ENCODE measurements at regions not wholly inside any gene's neighbourhood (a gene's known extent, or its start where the extent isn't known, plus 50 kb on each side); places are given as distances from the start of the nearest gene placed in this dataset.

- no peak overlapping the region for H3K9ac ChIP-seq (ENCODE audit: extremely low read depth, insufficient read length, low read length)
- no peaks in the 10 kb centered on the region for H3K9me3 Mint-ChIP-seq
- no peaks in the 10 kb centered on the region for H4K20me1 ChIP-seq (ENCODE audit: control insufficient read depth, insufficient read depth, insufficient read length)
- no peak overlapping the region for H3K14ac ChIP-seq (ENCODE audit: insufficient read depth, low read length)
- H3K23me2 ChIP-seq (ENCODE audit: insufficient read length, low read depth, low read length, poor library complexity, severe bottlenecking) = no peaks in the 10 kb centered on the region
- no peak overlapping the region for H4K91ac ChIP-seq (ENCODE audit: insufficient read length, low read depth, low read length)
- H3K4me1 Mint-ChIP-seq = peaks cover 8 to 9% of the 10 kb centered on the region in 2 experiments
- no peaks in the 10 kb centered on the region for H3K79me1 ChIP-seq (ENCODE audit: insufficient read depth, low read depth, low read length, poor library complexity, severe bottlenecking)
- no peak overlapping the region for H3T11ph ChIP-seq (ENCODE audit: low read length)
- no peak overlapping the region for H2AFZ ChIP-seq (ENCODE audit: low read length)
- H3K27me3 ChIP-seq (ENCODE audit: insufficient read depth, low read length) = no peaks in the 10 kb centered on the region
- H3K27ac ChIP-seq (ENCODE audit: insufficient read length, low read depth, low read length) = no peak overlapping the region
- no peak overlapping the region for H3K56ac ChIP-seq (ENCODE audit: insufficient read length, low read depth, low read length)
- H3K4me2 ChIP-seq (ENCODE audit: insufficient read depth, insufficient read length, low read length) = no peak overlapping the region
- H3K27me3 Mint-ChIP-seq (ENCODE audit: low read depth) = no peaks in the 10 kb centered on the region
- no peaks in the 10 kb centered on the region for H3K4me1 ChIP-seq (ENCODE audit: insufficient read depth, low read length)
- no peaks in the 10 kb centered on the region for H3K36me3 Mint-ChIP-seq (ENCODE audit: insufficient read depth in 1 of 3, low read depth in 3 of 3)
- DNase-seq = no peak
- no peak overlapping the region for H3K23ac ChIP-seq (ENCODE audit: insufficient read length, low read depth, low read length)
- H2BK20ac ChIP-seq (ENCODE audit: low read depth, low read length, poor library complexity, severe bottlenecking) = no peak overlapping the region
- H3K27ac Mint-ChIP-seq = no peak overlapping the region
- H2AK5ac ChIP-seq (ENCODE audit: insufficient read length, low read length) = no peak overlapping the region
- H2BK15ac ChIP-seq (ENCODE audit: low read depth, low read length) = no peak overlapping the region
- H2BK5ac ChIP-seq (ENCODE audit: insufficient read length, low read length) = no peak overlapping the region
- H2BK120ac ChIP-seq (ENCODE audit: low read depth, low read length, poor library complexity, severe bottlenecking) = no peak overlapping the region
- H3K18ac ChIP-seq (ENCODE audit: insufficient read length, low read depth, low read length) = no peak overlapping the region
- H4K8ac ChIP-seq (replicated peaks; ENCODE audit: insufficient read length, low read depth, low read length) = no peak overlapping the region
- no CpG with 5 or more reads among the region's 6 CpGs for WGBS (ENCODE audit: extremely low coverage, insufficient read length, low lambda C conversion rate)
- no peaks in the 10 kb centered on the region for H3K79me2 ChIP-seq (ENCODE audit: insufficient read depth, low read length)
- no peaks in the 10 kb centered on the region for H3K9me3 ChIP-seq (ENCODE audit: control insufficient read depth, low read depth, low read length)
- TF ChIP-seq CTCF (conservative IDR thresholded peaks at IDR 0.05) = no peak
- H3K4me3 Mint-ChIP-seq = no peak overlapping the region
- H2BK12ac ChIP-seq (ENCODE audit: insufficient read length, low read depth, low read length) = no peak overlapping the region
- H4K5ac ChIP-seq (ENCODE audit: insufficient read length, low read depth, low read length) = no peak overlapping the region
- no peak overlapping the region for H3K4ac ChIP-seq (ENCODE audit: low read depth, low read length)
Observed at GRCh38 chr9:16198996-16199395, 646.2 kb downstream of the CCDC171 start.
